Keratinocyte (primary cell): ENCODE measurements at regions not wholly inside any gene's neighbourhood (a gene's known extent, or its start where the extent isn't known, plus 50 kb on each side); places are given as distances from the start of the nearest gene placed in this dataset.

ENCODE experiments used
- CTCF ChIP-seq, 3 experiments: IDR thresholded peaks in 1 of 3; conservative IDR thresholded peaks in 1 of 3; optimal IDR thresholded peaks in 1 of 3; 2 replicates in 2 of 3; 3 replicates in 1 of 3; pipeline versions ENCODE3 to v1.5.1; 2011; ENCODE audit warnings: low read length in 3 of 3, mild to moderate bottlenecking in 3 of 3, moderate library complexity in 2 of 3, control low read depth in 1 of 3, inconsistent platforms in 1 of 3; ENCODE audit not compliant: insufficient read depth in 2 of 3; ENCODE audit errors: extremely low read depth in 1 of 3
- EZH2 ChIP-seq: IDR thresholded peaks from one replicate; pipeline ENCODE4 v1.6.1; 2012; ENCODE audit warnings: inconsistent platforms, mild to moderate bottlenecking, low read length, moderate library complexity

GRCh38 chr3:110810356-110810755 is 261.3 kb upstream of the NECTIN3 start:
- no peak for TF ChIP-seq EZH2
- TF ChIP-seq CTCF (optimal IDR thresholded peaks at IDR 0.05 in 1 of 3, IDR thresholded peaks at IDR 0.05 in 1 of 3, conservative IDR thresholded peaks at IDR 0.05 in 1 of 3; ENCODE audit: extremely low read depth in 1 of 3, insufficient read depth in 2 of 3, low read length in 3 of 3) = no peak
